ENCODE measurements at regions not wholly inside any gene's neighbourhood (a gene's known extent, or its start where the extent isn't known, plus 50 kb on each side); places are given as distances from the start of the nearest gene placed in this dataset.
A peak's percentile ranks its signal among the peaks of the same experiment; 100 is the strongest.

DNA sequence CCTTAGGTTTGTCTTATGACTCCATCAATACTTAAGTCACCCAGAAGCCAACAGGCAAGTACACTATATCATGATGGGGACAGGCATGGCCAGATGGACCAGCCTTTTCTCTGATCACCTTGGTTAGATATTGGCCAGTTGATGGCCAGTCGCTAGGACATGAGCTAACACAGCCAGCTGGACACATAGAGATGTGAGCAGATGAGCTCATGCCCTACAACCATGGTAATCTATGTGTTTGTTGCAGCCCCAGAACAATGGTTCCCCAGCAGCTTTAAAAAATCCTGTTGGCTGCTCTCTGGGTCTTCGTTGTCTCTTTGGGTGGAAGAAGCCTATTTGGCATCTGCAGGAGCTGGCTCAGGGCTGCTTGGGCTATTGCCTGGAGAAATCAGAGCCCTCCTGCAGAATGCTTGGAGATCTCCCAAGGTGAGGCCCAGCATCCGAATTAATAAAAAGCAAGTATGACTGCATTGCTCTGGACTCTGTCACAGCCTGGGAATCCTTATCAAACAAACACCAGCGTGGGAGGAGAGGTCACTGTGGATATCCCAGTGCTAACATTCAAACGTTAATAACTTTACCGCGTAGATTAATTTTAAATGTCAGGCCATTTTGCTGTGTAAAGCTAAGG lies 62.3 kb upstream of the KLHL29 start:
- no peaks in the 10 kb centered on the region for H3K9me3 ChIP-seq (ENCODE audit: control insufficient read depth, insufficient read depth, low read length)

DNA sequence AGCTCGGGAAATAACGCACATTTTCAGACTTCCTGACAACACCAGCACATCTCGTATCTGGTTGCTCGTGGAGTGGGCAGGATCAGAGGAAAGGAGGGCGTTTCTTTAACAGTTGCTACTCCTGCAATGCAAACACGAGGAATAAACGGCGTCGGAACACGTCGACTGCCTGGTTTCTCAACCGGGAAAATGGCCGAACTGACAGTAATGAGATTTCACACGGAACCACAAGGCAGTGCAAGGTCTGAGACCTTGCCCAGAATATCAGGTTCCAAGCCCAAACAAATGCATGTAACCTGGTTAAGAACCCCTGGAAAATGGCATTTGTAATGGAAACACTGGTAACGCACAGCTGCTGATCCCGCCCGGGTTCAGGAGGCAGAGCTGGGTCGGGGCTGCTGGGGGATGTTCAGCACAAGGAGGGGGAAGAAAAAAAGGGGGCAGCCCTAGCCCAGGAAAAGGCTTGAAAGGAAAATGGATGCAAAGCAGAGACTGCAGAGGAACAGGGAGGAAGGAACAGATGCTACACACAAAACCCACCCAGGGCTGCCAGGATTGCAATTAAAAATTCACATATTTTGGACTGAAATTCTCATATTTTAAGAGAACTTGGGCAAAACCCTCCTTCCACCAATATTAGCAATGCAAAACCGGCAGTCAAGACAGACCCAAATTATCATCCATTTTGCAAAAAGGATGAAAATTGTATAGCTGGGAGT lies 61.6 kb upstream of the KLHL29 start:
- Histone ChIP-seq H3K4me1 (ENCODE audit: control insufficient read depth, insufficient read depth, low read length) (no peaks in the 10 kb centered on the region), H3K4me3 (ENCODE audit: low read length) (no peak overlapping the region), H3K27me3 (ENCODE audit: control insufficient read depth, insufficient read depth, low read length) (no peaks in the 10 kb centered on the region), H3K9me3 (ENCODE audit: control insufficient read depth, insufficient read depth, low read length) (no peaks in the 10 kb centered on the region), H3K36me3 (ENCODE audit: control insufficient read depth, insufficient read depth, low read length) (no peaks in the 10 kb centered on the region), H3K27ac (ENCODE audit: low read length) (no peak overlapping the region)
- WGBS (ENCODE audit: insufficient coverage, insufficient read length), result no CpG with 5 or more reads among the region's 19 CpGs
- DNase-seq (ENCODE audit: low read depth, low spot score), result no peak

More for the DNA sequence above, 62.3 kb upstream of the KLHL29 start:
- DNase-seq (ENCODE audit: low read depth, low spot score), result no peak
- no peaks in the 10 kb centered on the region for H3K27me3 ChIP-seq (ENCODE audit: control insufficient read depth, insufficient read depth, low read length)
- no peak overlapping the region for H3K4me3 ChIP-seq (ENCODE audit: low read length)
- no peak overlapping the region for H3K27ac ChIP-seq (ENCODE audit: low read length)
- H3K36me3 ChIP-seq (ENCODE audit: control insufficient read depth, insufficient read depth, low read length), result no peaks in the 10 kb centered on the region
- WGBS (ENCODE audit: insufficient coverage, insufficient read length), result no CpG with 5 or more reads among the region's 7 CpGs
- H3K4me1 ChIP-seq (ENCODE audit: control insufficient read depth, insufficient read depth, low read length), result no peaks in the 10 kb centered on the region

DNA sequence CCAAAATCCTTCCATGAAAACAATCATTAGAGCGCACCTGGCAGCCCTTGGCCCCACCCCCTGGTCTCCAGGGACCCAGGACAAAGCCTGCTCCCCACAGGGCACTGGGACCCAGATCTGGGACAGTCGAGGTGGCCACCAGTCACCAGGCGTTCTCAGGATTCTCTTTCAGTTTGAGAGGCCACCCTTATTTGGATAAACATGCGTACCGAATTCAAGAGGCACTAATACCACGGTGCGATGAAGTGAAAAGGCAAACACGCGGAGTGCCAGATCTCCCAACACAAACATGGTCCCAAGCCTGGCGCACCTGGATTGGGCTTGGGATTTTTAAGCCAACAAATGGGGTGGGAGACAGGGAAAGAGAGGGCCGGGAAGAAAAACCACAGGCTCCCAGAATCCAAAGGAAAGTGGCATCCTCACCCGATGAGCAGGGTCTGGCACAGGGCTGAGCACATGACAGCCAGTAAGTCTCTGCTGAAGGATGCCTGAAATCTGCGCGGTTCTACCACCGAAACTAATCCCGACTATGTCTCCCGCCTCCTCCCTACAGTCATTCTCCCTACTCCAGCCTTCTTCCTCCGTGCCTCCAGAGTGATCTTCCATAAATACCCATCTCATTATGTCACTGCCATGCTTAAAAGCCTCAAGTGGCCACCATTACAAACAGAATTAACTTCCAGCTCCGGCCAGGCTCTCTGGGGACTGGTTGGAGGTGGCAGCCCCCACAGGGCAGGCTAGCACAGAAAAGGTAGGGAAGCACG lies 60.9 kb upstream of the KLHL29 start:
- no CpG with 5 or more reads among the region's 20 CpGs for WGBS (ENCODE audit: insufficient coverage, insufficient read length)
- H3K27me3 ChIP-seq (ENCODE audit: control insufficient read depth, insufficient read depth, low read length), result no peaks in the 10 kb centered on the region

DNA sequence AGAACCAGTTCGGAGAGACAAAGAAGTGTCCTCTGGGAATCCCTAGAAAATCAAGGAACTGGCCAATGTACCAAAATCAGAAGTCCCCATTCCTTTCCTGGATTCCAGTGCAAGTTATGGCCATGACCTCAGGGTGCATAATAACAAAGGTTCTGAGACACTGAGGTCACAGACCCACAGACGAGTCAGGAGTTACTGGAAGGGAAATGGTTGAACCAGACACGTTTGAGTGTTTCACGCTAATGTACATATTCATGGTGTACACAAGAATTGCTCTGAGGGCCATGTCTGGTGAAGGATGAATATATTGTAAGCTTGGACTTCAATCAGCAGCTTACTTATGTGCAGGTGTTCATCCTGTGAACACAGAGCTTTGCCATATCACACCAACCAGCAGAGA lies 58.6 kb upstream of the KLHL29 start:
- H3K27me3 ChIP-seq (ENCODE audit: control insufficient read depth, insufficient read depth, low read length), result no peaks in the 10 kb centered on the region
- H3K4me3 ChIP-seq (ENCODE audit: low read length), result no peak overlapping the region
- no peaks in the 10 kb centered on the region for H3K9me3 ChIP-seq (ENCODE audit: control insufficient read depth, insufficient read depth, low read length)
- H3K4me1 ChIP-seq (ENCODE audit: control insufficient read depth, insufficient read depth, low read length), result no peaks in the 10 kb centered on the region
- no CpG with 5 or more reads among the region's 4 CpGs for WGBS (ENCODE audit: insufficient coverage, insufficient read length)
- DNase-seq (ENCODE audit: low read depth, low spot score), result no peak
- no peaks in the 10 kb centered on the region for H3K36me3 ChIP-seq (ENCODE audit: control insufficient read depth, insufficient read depth, low read length)
- no peak overlapping the region for H3K27ac ChIP-seq (ENCODE audit: low read length)

More for the DNA sequence above, 60.9 kb upstream of the KLHL29 start:
- no peak for DNase-seq (ENCODE audit: low read depth, low spot score)
- Histone ChIP-seq H3K4me3 (ENCODE audit: low read length) (no peak overlapping the region), H3K27ac (ENCODE audit: low read length) (no peak overlapping the region), H3K9me3 (ENCODE audit: control insufficient read depth, insufficient read depth, low read length) (no peaks in the 10 kb centered on the region), H3K4me1 (ENCODE audit: control insufficient read depth, insufficient read depth, low read length) (no peaks in the 10 kb centered on the region), H3K36me3 (ENCODE audit: control insufficient read depth, insufficient read depth, low read length) (no peaks in the 10 kb centered on the region)

DNA sequence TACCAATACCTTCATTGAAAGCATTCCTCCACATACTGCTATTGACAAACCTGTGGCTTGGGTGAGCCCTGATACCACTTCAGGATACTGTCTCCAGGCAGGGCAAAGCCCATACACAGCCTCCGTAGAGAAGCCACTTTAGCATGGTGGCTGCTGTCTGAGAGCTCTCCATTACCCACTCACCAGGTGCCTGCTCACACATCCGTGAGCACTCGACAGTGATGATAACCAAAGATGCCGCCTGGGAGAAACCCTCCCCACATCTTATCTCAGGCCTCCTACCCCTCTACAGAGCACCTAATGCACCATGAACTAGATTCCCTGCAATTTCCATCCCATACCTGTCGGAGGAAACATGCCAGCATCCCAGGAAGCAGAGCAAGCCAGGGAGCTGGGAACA lies 57.6 kb upstream of the KLHL29 start:
- no peak overlapping the region for H3K4me3 ChIP-seq (ENCODE audit: low read length)
- H3K27me3 ChIP-seq (ENCODE audit: control insufficient read depth, insufficient read depth, low read length), result no peaks in the 10 kb centered on the region
- no peaks in the 10 kb centered on the region for H3K36me3 ChIP-seq (ENCODE audit: control insufficient read depth, insufficient read depth, low read length)
- no peaks in the 10 kb centered on the region for H3K4me1 ChIP-seq (ENCODE audit: control insufficient read depth, insufficient read depth, low read length)
- no peaks in the 10 kb centered on the region for H3K9me3 ChIP-seq (ENCODE audit: control insufficient read depth, insufficient read depth, low read length)
- WGBS (ENCODE audit: insufficient coverage, insufficient read length), result no CpG with 5 or more reads among the region's 5 CpGs
- DNase-seq (ENCODE audit: low read depth, low spot score), result no peak
- H3K27ac ChIP-seq (ENCODE audit: low read length), result no peak overlapping the region

DNA sequence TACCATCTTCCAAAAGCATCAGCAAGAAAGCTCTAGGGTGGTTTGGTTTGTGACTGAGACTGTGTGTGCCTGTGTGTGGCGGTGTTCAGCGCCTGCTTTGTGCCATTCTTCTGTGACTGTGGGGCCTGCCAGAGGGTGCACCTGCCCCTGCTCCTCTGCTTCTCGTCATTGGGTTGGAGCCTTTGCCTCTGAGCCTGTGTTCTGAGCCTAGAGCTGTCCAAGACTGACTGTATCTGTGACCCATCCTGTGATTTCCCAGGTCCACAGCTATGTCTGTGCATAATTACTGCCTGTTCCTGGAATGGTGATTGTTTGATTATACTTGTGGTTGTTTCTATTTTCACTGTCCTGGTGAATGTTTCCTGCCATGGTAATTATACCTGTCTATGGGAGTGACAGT lies 57.1 kb upstream of the KLHL29 start:
- H3K4me3 ChIP-seq (ENCODE audit: low read length), result no peak overlapping the region
- WGBS (ENCODE audit: insufficient coverage, insufficient read length), result no CpG with 5 or more reads among the region's 3 CpGs
- no peaks in the 10 kb centered on the region for H3K36me3 ChIP-seq (ENCODE audit: control insufficient read depth, insufficient read depth, low read length)
- DNase-seq (ENCODE audit: low read depth, low spot score), result no peak
- H3K27me3 ChIP-seq (ENCODE audit: control insufficient read depth, insufficient read depth, low read length), result no peaks in the 10 kb centered on the region
- no peaks in the 10 kb centered on the region for H3K9me3 ChIP-seq (ENCODE audit: control insufficient read depth, insufficient read depth, low read length)
- no peaks in the 10 kb centered on the region for H3K4me1 ChIP-seq (ENCODE audit: control insufficient read depth, insufficient read depth, low read length)
- H3K27ac ChIP-seq (ENCODE audit: low read length), result no peak overlapping the region

DNA sequence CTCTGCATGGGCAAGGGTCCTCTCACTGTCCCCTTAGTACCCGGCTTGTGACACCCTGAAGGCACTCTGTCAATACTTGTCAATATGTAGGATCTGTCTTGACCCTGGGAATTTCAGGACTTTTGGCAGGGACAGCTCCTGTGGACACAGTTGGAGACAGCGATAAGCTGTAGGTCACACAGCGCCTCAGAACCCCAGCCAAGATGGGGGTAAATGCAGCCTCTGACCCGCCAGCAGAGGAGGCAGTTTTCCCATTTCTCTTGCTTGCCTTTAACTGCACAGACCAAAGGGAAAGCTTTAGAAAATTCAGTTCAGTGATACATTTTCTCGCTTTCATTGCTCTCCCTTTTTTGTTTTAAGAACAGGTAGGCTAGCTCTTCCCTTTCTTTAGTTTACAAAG lies 54.8 kb upstream of the KLHL29 start:
- no peaks in the 10 kb centered on the region for H3K36me3 ChIP-seq (ENCODE audit: control insufficient read depth, insufficient read depth, low read length)

More for the DNA sequence above, 54.8 kb upstream of the KLHL29 start:
- no CpG with 5 or more reads among the region's 5 CpGs for WGBS (ENCODE audit: insufficient coverage, insufficient read length)
- peak; percentile 39 for DNase-seq (ENCODE audit: low read depth, low spot score)
- Histone ChIP-seq H3K4me3 (ENCODE audit: low read length) (no peak overlapping the region), H3K4me1 (ENCODE audit: control insufficient read depth, insufficient read depth, low read length) (no peaks in the 10 kb centered on the region), H3K27me3 (ENCODE audit: control insufficient read depth, insufficient read depth, low read length) (no peaks in the 10 kb centered on the region), H3K27ac (ENCODE audit: low read length) (no peak overlapping the region), H3K9me3 (ENCODE audit: control insufficient read depth, insufficient read depth, low read length) (no peaks in the 10 kb centered on the region)

All from iPS DF 6.9 (cell line).